ENCODE measurements at regions not wholly inside any gene's neighbourhood (a gene's known extent, or its start where the extent isn't known, plus 50 kb on each side); places are given as distances from the start of the nearest gene placed in this dataset.

DNA sequence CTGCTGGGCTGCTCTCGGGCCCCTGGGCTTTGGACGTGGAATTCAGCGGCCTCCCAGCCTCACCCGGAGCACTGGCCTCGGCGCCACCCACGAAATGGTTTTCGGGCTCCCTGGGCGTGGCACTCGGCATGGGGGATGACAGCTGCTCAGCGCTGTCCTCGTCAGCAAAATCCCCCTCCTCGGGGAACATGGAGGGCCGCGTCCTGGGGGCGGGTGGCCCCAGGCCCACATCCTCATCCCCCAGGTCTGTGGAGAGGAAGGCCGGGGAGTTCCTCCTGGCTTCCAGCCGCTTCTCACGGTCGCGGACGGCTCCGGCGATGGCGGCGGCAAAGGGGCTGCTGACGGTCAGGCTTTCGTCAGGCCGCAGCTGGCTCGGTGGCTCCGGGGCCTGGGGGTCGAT is 88.4 kb downstream of the CTTN start:
- DNase-seq (ENCODE audit: low read depth, low spot score): no peak
- in situ Hi-C loops (cut with HindIII; ENCODE audit: low pct_unique_long_range_greater_than_20kb, low sequenced_read_pairs): no loop called here

DNA sequence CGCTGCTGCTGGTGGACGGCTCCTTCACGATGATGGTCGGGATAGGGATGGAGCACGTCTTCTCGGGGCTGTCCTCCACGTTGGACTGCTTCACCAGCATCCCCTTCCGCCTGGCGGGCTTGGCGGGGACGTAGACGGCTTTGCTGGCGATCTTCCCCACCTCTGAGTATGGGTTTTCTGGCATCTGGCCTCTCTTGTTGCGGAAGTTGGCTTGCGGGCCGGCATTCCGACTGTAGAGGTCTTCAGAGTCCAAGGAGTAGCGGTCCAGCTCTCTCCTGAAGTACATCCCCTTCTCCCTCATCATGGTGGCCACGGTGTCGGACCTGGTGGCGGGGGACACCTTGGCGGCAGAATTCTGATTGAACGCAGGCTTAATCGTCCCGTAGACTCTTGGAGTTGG is 88.8 kb downstream of the CTTN start:
- DNase-seq (ENCODE audit: low read depth, low spot score): no peak

DNA sequence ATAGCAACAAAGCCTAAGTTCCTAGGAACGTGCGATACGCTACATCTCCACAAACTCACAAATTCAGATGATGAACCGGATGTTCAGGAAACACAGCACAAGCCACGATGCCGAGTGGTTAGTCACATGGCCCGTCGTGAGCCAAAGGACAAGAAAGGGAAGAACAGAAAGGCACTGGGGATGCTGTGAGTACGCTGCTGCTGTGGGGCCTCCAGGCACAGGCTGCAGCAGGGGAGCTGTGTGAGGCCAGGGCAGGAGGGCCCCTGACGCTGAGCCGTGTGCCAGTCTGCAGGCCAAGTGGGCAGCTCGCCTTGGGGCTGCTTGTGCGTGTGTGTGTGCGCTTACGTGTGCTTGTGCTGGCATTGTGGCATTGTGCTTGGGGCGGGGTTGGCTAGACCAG is 89.4 kb downstream of the CTTN start:
- DNase-seq (ENCODE audit: low read depth, low spot score): no peak
- in situ Hi-C loops (cut with HindIII; ENCODE audit: low pct_unique_long_range_greater_than_20kb, low sequenced_read_pairs): no loop called here

More for the DNA sequence above, 88.8 kb downstream of the CTTN start:
- in situ Hi-C loops (cut with HindIII; ENCODE audit: low pct_unique_long_range_greater_than_20kb, low sequenced_read_pairs): no loop called here

DNA sequence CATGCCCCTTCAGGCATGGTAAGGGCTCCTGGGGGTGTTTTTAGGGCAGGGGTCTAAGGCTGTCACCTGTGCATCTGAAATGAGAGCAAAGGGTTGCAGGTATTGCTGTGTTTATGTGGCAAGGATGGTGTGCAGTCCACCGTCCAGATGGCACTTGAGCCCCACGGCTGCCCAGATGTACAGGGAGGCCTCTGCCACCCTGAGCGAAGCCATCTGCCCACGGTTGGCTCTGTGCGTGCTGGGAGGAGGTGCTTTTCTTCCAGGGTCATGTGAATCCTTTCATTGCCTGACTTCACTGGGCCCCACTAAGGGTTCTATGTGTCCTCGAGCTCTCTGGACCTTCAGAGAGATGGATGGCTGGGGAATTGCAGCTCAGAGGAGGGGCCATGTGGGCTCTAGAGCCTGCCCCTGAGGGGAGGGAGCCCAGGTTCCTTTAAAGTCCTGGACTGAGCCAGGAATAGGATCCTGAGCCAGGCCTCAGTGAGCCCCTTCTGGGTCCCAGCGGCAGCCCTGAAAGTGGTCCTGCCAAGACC is 89.9 kb downstream of the CTTN start:
- in situ Hi-C loops (cut with HindIII; ENCODE audit: low pct_unique_long_range_greater_than_20kb, low sequenced_read_pairs): no loop called here
- DNase-seq (ENCODE audit: low read depth, low spot score): no peak

DNA sequence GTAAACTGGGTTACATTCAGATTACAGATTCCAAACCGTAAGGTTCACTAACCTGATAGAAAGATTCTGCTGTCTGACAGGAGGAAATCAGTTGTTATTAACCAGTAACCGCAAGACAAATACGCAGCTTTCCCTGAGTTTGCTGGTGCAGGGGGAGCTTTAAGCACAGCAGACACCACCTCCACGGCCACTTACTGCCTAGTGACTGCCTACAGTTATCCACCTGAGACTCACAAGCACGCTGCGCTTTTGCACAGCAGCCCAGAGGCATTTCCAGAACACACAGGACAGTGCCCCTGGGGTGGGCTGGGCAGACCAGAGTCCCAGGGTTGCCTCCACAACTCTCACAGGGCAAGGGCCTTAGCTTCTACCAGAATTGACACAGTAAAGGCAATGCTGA is 90.9 kb downstream of the CTTN start:
- in situ Hi-C loops (cut with HindIII; ENCODE audit: low pct_unique_long_range_greater_than_20kb, low sequenced_read_pairs): no loop called here
- no peak for DNase-seq (ENCODE audit: low read depth, low spot score)

DNA sequence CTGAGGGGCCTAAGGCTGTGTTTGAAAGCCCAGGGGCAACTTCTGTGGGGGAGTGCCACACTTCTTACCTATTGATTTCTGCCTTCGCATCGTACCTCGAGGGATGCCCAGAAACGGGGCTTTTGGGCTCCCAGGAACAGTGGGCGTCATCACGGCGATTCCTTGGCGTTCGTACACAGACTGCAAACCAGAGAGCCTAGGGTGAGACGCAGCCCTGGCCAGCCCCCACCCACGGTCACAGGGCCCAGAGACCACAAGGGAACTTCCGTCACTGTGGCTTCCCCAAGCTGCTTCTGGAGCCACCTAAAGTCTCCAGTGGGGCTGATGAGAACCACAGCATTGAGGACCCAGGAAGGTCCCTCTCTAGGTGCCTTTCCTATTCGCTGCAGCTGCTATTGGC is 91.9 kb downstream of the CTTN start:
- DNase-seq (ENCODE audit: low read depth, low spot score): no peak
- in situ Hi-C loops (cut with HindIII; ENCODE audit: low pct_unique_long_range_greater_than_20kb, low sequenced_read_pairs): no loop called here

DNA sequence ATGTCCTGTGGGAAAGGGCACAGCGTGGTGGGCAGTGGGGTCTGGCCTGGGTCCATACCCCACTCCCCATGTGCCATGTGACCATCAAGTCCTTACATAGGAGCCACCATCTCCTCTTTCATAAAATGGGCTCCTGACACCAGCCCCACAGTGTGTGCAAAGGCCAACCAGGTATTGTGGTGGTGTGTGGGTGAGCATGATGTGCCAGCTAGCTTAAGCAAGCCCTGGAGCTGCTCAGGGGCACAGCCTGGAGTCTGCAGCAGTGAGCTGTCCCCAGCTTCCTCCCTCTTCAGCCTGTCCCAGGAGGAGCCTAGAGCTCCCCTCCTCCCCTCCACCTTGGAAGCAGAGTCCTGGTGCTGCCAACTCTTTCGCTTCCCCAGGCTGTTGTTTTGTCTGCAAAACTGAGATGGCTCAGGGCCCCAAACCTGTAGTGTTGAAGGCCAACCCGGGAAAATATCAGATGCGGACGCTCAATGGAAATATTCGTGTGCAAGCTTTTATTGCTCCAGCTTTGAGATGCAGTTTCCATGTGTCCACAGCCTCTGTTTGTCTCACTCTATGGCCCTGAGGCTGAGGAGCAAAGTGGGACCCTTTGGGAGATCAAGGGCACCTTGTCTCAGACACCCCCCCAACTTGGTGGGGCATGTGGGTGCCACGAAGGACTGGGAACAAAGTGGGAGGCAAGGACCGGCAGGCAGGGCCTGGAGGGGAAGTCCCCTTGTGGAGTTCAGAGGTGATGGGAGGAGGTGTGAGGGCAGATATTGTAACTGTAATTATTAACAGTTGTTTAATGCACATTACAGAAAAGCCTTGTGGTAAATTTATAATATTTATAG is 92.6 kb downstream of the CTTN start:
- in situ Hi-C loops (cut with HindIII; ENCODE audit: low pct_unique_long_range_greater_than_20kb, low sequenced_read_pairs): no loop called here
- DNase-seq (ENCODE audit: low read depth, low spot score): no peak

DNA sequence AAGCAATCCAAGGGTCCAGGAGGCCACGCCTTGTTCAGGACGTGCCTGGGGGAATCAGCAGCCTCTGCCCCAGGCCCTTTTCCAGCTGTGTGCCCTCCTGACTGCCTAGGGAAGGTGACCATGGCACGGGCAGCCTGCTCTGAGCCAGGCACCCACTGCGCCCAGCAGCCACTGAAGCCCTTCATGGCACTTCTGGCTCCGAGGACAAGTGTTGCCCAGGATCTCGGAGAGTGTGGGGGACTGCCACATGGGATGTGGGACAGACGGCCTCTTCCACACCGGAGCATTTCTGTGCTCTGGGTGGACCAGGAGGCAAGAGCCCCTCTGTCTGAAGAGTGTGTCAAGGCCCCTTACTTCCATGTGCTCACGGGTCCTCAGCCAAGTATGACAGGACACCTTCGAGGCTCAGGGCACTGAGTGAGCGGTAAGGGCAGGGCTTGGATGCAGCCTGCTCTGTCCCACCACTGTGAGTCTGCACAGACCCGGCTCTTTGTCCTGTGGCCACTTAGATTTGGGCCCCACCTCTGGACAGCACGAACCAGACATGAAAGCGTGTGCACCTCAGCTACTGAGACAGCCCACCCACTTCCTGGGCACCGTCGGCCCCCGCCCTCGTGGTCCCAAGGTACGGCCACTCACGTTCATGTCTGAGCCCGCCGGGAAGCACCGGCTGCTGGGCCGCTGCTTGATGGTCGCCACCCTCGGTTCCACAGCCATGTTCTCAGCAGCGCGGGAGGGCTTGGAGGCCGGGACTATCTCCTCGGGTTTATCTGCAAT is 93.6 kb downstream of the CTTN start:
- in situ Hi-C loops (cut with HindIII; ENCODE audit: low pct_unique_long_range_greater_than_20kb, low sequenced_read_pairs): no loop called here
- DNase-seq (ENCODE audit: low read depth, low spot score): no peak

DNA sequence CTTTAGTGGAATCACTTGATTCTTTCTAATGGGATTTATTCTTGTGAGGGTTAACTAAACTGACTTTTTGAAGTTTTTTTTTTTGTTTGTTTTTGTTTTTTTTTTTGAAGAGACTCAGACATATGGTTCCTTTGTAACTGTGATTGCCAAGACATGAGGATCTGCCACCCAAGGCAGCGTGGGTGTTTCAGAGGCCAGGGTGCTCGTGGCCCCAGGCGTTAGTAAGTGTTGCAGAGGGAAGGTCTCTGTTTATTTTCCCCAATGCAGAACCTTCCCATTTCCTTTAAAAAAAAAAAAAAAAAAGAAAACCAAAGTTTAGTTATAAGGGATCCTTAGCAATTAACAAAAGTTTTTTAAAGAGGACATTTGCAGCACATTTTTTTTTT is 94.8 kb downstream of the CTTN start:
- in situ Hi-C loops (cut with HindIII; ENCODE audit: low pct_unique_long_range_greater_than_20kb, low sequenced_read_pairs): no loop called here
- no peak for DNase-seq (ENCODE audit: low read depth, low spot score)

DNA sequence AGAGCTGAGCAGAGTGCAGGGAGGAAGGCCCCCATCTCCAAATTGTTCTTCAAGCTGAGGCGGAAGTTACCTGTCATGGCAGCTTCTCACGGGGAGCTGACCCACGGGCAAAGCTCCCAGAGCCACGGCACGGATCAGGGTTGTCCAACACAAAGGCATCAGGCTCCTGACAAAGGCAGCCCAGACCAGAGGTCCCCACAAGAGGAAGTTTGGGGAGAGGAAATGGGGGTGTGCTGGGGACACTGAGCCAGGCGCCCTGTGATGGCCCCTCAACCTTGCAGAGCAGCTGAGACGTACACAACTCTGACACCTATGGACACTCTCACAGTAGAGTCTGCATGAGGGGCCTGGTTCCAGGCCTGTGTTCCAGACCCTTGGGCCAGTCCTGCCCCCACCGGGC is 95.6 kb downstream of the CTTN start:
- DNase-seq (ENCODE audit: low read depth, low spot score): no peak
- in situ Hi-C loops (cut with HindIII; ENCODE audit: low pct_unique_long_range_greater_than_20kb, low sequenced_read_pairs): no loop called here

DNA sequence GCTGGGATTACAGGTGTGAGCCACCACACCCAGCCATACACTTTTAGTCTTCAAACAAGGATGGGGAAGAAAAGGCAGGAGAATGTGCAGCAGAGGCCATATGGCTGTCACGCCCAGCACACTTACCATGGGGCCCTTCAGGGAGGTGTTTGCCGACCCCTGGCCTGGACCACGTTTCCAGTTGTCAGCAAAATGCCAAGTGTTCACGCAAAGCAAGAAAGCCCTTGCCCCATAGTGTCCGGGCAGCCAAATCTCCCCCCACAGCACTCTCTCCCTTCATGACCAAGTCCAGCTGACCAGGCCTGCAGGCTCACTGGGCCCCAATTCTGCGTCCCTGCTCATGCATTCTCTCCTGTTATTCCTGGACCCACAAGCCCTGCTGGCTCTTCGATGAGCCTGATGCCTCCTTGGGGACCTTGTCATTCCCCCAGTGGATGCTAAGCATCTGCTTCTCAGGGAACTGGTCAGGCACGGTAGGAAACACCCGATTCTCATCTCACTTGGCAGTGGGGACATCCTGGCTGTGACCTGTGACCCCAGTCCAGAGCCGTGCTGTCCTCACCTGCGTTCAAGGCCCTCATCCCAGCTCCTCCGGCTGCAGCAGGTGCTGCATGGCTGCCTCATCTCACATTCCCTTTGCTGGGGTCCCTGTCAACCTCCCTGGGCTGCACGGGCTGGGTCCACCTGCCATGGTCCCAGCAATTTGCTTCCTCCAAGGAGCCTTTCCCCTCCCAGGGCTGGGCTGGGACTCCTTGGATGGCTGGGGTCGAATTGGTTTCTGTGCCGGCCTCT is 96.4 kb downstream of the CTTN start:
- in situ Hi-C loops (cut with HindIII; ENCODE audit: low pct_unique_long_range_greater_than_20kb, low sequenced_read_pairs): no loop called here

DNA sequence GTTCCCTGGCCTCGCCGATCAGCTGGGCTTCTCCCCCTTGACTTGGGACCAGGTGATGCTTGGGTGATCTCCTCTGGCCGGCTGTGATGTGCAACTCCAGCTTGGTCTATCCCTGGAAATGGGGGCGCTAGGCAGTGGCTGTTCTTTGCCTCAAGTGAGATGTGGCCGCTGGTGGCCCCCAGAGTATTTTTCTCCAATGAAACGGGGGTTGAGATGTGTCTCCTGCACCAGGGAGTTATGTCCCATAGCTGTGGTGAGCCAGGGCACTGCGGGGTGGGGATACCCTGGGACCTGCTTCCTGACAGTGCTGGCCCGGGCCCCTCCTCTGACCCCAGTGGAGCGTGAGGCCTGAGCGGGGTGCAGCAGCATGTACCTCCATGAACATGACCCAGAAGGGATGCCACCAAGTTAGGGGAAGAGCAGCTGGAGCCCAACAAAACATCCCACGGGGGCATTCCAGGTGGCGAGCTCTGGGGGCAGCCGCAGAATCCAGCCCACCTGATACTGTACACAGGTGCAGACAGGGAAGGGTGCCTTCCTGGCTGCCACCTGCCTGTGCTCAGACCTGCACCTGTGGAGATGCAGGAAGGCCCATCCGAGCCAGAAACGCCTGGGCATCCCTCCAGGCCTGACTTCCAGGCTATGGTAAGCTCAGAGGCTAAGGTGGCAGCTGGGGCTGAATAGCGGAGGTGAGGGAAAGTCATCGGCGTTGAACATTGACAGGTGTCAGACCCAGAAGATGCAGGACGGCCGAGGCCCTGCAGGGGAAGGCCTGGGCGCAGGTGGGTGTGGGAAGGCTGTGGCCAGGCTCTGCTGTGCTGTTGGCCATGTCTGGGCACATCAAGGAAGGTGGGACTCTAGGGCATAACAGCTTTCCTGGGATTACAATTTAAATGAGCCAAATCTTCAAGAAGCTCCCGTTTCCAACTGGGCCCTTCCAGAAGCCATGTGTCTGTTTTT is 97.3 kb downstream of the CTTN start:
- in situ Hi-C loops (cut with HindIII; ENCODE audit: low pct_unique_long_range_greater_than_20kb, low sequenced_read_pairs): no loop called here
- DNase-seq (ENCODE audit: low read depth, low spot score): no peak

More for the DNA sequence above, 96.4 kb downstream of the CTTN start:
- DNase-seq (ENCODE audit: low read depth, low spot score): no peak

DNA sequence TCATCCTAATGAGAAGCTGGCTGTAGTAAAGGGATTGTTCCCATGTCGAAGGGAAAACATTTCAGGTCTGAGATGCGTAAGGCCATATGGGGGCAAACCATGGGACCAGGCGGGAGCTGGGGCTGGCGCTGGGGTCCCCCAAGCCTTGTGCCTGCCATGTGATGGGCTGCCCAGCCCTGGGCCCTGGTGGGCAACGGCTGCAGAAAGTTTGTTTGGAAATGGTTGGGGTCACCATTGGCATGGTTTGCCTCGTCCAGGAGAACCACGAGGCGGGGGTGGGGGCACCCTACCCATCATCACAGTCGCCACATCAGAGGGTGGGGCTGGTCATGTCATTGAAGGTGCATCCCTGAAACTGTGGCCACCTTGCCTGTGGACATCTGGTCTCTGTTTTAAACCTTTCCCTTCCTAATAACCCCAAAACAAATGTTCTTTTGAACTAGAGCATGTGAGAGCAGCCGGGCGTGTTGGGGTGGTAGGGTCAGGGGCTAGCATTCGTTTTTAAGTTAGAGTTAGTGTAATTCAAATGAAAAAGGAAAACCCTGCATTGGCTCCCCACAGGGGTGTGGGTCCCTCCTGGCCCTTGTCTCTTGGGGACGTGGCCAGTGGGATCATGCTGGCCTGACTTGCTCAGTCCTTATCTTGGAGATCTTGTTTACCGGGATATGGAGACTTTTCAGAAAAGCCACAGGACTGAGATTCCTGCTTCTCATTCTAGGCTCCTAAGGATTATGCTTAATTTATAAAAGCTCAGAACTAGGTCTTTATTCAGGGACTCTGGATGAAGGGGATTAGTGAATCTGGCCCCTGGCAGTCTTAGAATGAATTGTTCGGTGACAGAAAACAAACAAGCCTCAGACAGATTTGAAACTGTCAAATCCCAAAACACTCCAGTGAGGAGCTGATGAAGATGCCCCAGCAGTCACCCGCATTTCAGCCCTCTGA is 98.5 kb downstream of the CTTN start:
- in situ Hi-C loops (cut with HindIII; ENCODE audit: low pct_unique_long_range_greater_than_20kb, low sequenced_read_pairs): no loop called here

DNA sequence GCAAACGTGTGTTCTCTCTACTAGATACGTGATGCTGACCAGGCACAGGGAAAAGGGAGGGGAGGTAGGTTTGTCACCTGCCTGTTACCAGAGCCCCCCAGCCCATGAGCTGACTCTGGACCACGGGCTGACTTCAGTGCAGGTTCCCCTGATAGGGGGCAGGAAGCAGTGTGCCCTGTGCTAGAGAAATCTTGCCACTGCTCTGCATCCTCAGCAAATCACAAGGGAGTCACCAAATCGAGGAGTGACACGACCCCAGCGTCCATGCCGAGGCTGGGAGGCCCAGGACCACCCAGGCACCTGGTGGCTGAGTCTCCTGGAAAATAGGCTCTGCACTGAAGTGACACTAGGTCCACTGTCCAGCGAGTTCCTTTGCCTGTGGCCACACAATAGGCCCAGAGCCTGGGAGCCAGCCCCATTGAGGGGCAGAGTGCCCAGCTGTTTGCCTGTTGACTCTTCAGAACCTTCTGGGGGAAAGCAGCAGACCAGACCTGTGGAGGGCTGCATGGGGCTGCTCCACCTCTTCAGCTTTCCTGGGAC is 99.3 kb downstream of the CTTN start:
- in situ Hi-C loops (cut with HindIII; ENCODE audit: low pct_unique_long_range_greater_than_20kb, low sequenced_read_pairs): no loop called here
- DNase-seq (ENCODE audit: low read depth, low spot score): no peak

More for the DNA sequence above, 98.5 kb downstream of the CTTN start:
- DNase-seq (ENCODE audit: low read depth, low spot score): no peak

DNA sequence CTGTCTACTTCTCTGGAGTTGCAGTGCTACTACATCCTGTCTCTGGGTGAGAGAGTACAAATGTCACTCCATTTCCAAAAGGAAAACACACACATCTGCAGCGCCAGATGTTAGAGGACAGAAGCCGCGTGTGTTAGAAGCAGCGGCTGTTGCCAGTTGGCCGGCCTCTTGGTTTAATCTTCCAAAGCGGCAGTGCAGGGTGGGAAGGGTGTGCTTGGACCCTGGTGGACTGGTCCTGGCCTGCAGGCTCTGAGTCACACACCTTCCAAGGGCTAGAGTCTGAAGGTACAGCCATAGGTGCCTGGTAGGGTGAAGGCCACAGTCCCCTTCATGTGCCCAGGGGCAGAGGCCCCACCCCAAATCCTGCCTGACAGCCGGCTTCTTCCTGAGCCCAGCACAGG is 99.8 kb downstream of the CTTN start:
- DNase-seq (ENCODE audit: low read depth, low spot score): no peak
- in situ Hi-C loops (cut with HindIII; ENCODE audit: low pct_unique_long_range_greater_than_20kb, low sequenced_read_pairs): no loop called here

Measured in SK-MEL-5 (cell line).